ENCODE measurements at regions not wholly inside any gene's neighbourhood (a gene's known extent, or its start where the extent isn't known, plus 50 kb on each side); places are given as distances from the start of the nearest gene placed in this dataset.

DNA sequence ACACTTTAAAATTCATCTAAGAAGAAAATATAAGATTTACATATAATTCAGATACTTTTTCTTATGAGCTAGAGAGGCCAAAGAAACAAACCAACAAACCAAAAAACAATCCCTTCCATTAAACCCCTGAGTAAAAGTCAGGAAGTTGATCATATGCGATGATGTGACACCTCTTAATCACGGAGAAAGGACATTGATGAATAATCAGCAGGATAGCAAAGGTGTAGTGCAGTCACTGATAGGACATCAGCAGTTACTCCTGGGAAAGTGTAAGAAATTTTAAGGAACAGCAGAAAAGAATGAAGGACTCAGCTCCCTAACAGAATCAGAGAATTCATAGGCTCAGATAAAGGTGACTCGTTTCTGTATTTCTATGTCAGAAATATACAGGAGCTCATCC lies 202.4 kb upstream of the EDNRB start:
- TF ChIP-seq, protein P1, sequence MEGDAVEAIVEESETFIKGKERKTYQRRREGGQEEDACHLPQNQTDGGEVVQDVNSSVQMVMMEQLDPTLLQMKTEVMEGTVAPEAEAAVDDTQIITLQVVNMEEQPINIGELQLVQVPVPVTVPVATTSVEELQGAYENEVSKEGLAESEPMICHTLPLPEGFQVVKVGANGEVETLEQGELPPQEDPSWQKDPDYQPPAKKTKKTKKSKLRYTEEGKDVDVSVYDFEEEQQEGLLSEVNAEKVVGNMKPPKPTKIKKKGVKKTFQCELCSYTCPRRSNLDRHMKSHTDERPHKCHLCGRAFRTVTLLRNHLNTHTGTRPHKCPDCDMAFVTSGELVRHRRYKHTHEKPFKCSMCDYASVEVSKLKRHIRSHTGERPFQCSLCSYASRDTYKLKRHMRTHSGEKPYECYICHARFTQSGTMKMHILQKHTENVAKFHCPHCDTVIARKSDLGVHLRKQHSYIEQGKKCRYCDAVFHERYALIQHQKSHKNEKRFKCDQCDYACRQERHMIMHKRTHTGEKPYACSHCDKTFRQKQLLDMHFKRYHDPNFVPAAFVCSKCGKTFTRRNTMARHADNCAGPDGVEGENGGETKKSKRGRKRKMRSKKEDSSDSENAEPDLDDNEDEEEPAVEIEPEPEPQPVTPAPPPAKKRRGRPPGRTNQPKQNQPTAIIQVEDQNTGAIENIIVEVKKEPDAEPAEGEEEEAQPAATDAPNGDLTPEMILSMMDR (IDR thresholded peaks at IDR 0.05) = no peak

DNA sequence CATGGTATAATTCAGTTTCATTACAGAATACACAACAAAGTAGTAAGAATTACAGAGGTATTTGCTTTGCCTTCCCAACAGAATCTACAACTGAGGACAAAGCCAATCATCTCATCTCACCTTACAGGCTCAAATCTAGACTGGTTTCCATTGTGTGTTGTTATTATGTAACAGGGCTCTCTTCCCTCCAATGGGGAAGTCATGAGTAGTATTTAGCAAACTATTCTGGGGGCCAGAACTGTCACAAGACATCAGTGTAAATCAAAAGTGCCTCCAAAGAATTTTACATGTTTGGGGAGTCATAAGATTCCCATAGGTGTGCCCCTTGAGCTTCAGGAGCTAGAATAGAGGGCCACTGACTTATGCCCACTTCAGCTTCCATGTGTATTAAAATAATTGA lies 187.0 kb upstream of the EDNRB start:
- TF ChIP-seq, protein P1 (IDR thresholded peaks at IDR 0.05) = no peak

DNA sequence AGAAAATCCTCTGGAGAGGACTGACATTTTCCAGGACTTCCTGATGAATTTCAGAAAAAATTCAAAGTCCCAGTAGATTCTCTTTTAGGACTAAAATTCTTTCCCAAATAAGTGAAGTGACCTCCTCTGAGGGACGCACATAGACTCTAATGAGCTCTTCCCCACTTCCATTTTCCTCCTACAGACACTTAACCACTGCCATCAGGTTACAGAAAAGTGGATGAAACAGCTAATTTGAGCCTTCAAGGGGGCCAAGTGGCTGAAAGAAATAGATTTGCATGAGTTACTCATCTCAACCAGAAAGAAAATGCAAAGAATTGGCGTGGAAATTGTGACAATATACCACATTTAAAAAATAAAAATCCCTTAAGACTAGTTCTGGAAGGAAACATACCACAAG lies 185.3 kb upstream of the EDNRB start:
- TF ChIP-seq, protein P1 (IDR thresholded peaks at IDR 0.05) = no peak

DNA sequence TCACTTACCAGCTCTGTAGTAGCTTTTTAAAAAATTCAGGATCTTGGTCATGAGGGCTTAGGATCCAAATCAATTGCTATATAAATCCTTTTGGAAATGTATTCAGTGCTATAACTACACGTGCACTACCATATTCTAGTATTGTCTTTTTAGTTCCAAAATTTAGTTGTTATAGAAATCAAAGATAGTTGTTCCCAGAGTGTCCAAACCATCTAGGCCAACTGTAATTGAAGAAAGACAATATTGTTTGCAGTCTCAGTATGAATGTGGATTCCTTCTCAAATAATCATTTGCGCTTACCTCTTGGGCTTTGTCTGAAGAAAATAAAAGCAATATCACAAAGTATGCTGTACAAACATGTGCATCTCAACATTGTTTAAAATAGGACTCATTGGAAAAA lies 184.1 kb upstream of the EDNRB start:
- TF ChIP-seq, protein P1 (IDR thresholded peaks at IDR 0.05) = no peak

DNA sequence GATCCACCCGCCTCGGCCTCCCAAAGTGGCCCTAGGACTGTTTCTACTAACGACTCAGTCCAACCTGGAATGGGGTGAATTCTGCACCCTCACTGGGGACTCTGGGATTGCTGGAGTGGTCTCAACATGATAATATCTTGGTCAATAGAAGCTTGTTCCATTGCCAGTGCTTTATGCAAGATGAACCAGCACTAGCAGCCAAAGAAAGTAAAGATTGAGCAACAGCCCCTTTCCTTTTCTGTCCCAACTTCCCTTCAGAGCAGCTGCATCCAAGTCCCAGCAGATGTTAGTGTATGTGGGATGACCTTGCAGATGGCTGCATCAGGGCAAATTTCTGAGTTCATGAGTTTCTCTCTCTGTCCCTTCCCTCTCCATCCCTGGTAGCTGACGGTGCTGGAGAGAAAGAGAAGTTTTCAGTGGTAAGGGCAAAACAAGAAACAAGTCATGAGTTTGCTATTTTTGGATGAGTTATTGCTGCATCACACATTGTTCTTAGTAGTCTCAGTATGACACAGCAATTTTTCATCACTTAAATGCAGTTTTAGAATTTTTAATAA lies 183.6 kb upstream of the EDNRB start:
- TF ChIP-seq, protein P1 (IDR thresholded peaks at IDR 0.05) = no peak

DNA sequence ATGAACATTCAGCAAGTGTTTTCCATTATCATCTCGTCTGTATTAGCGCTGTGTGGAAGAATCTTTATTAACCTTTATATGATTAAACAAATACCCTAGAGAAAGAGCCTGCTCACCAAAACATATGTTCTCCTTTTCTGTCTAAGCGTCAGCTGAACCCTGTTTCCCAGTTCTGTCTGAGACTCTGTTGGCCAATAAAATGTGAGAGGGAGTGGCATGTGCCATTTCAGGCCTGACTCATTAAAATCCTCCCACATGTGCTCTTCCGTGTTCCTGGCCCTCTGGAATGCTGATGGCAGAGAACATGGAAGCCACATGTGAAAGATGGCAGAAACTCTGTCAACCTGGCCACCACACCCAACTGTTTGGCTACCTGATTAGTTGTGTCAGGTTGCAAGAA lies 181.9 kb upstream of the EDNRB start:
- TF ChIP-seq, protein P1 (IDR thresholded peaks at IDR 0.05) = no peak

DNA sequence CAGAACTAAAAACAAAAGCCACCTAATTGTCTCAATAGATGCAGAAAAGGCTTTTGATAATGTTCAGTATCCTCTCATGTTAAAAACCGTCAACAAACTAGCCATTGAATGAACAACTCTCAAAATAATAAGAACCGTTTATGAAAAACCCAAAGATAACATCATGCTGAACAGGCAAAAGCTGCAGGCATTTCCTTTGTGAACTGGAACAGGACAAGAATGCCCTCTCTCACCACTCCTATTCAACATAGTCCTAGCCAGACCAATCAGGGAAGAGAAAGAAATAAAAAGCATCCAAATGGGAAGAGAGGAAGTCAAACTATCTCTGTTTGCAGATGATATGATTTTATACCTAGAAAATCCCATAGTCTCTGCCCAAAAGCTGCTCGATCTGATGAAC lies 179.6 kb upstream of the EDNRB start:
- TF ChIP-seq, protein P1 (IDR thresholded peaks at IDR 0.05) = no peak

DNA sequence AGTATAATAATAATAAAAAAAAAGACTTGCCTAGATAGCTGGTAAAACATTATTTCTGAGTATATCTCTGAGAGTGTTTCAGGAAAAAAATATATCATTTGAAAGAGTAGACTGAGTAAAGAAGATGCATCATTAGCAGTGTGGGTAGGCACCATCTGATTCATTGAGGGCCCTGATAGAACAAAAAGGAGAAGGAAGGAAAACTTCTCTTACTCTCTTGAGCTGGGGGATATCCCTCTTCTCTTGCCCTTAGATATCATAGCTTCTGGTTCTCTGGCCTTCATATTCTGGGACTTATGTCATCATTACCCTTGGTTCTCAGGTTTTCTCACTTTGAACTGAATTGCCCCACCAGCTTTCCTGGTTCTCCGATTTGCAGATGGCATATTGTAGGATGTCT lies 177.6 kb upstream of the EDNRB start:
- TF ChIP-seq, protein P1 (IDR thresholded peaks at IDR 0.05) = no peak

All from LNCAP (cell line).